Keratinocyte (primary cell): ENCODE measurements at regions not wholly inside any gene's neighbourhood (a gene's known extent, or its start where the extent isn't known, plus 50 kb on each side); places are given as distances from the start of the nearest gene placed in this dataset.

Experiments
- DNase-seq: peaks from one replicate; pipeline ENCODE4 v3.0.0-alpha.2; 2011; ENCODE audit warnings: low read depth, missing footprints, low spot score
- FAIRE-seq: peaks from 2 replicates; lab custom pipeline; 2011; peaks lifted over from hg19 to GRCh38; lab: Jason Lieb, UNC
- H2AFZ ChIP-seq: 2 replicates; pipeline ENCODE4 v1.6.0; 2012; ENCODE audit warnings: low read length, control low read depth, inconsistent platforms; ENCODE audit not compliant: control insufficient read depth
- H3K27ac ChIP-seq: 2 replicates; pipeline ENCODE4 v1.5.1; 2011; ENCODE audit warnings: low read length; ENCODE audit not compliant: control insufficient read depth, insufficient read depth
- H3K27me3 ChIP-seq: 3 replicates; pipeline ENCODE4 v1.6.0; 2011; ENCODE audit warnings: low read length; ENCODE audit not compliant: control insufficient read depth, insufficient read depth; ENCODE audit errors: extremely low read depth
- H3K36me3 ChIP-seq, 2 experiments: 2 replicates in 1 of 2; 3 replicates in 1 of 2; pipeline ENCODE4 v1.5.1; 2011; ENCODE audit warnings: low read length in 2 of 2, mild to moderate bottlenecking in 1 of 2; ENCODE audit not compliant: control insufficient read depth in 2 of 2, insufficient read depth in 2 of 2; ENCODE audit errors: extremely low read depth in 1 of 2
- H3K4me1 ChIP-seq: 3 replicates; pipeline ENCODE4 v1.5.1; 2011; ENCODE audit warnings: low read length; ENCODE audit not compliant: control insufficient read depth, insufficient read depth; ENCODE audit errors: extremely low read depth
- H3K4me2 ChIP-seq: 3 replicates; pipeline ENCODE4 v1.6.0; 2011; ENCODE audit warnings: low read depth, low read length; ENCODE audit not compliant: control insufficient read depth, insufficient read depth; ENCODE audit errors: extremely low read depth
- H3K4me3 ChIP-seq, 3 experiments: fragments of 200-600 bp in 1 of 3; sonication (generic) in 1 of 3; 2 replicates in 2 of 3; 3 replicates in 1 of 3; pipeline ENCODE4 v1.5.1; 2011 to 2016; ENCODE audit warnings: low read length in 3 of 3, mild to moderate bottlenecking in 3 of 3, control low read depth in 2 of 3, inconsistent platforms in 1 of 3, low read depth in 1 of 3, mixed read lengths in 1 of 3, mixed run types in 1 of 3, moderate library complexity in 1 of 3; ENCODE audit not compliant: control insufficient read depth in 2 of 3, insufficient read depth in 2 of 3; ENCODE audit errors: extremely low read depth in 1 of 3
- H3K79me2 ChIP-seq: 2 replicates; pipeline ENCODE4 v1.6.0; 2012; ENCODE audit warnings: low read length; ENCODE audit not compliant: control insufficient read depth, insufficient read depth
- H3K9ac ChIP-seq: 3 replicates; pipeline ENCODE4 v1.6.0; 2011; ENCODE audit warnings: low read length; ENCODE audit not compliant: control insufficient read depth, insufficient read depth; ENCODE audit errors: extremely low read depth
- H3K9me1 ChIP-seq: 3 replicates; pipeline ENCODE4 v1.6.0; 2011; ENCODE audit warnings: low read length; ENCODE audit not compliant: control insufficient read depth, insufficient read depth; ENCODE audit errors: extremely low read depth
- H3K9me3 ChIP-seq: 2 replicates; pipeline ENCODE4 v1.5.1; 2012; ENCODE audit warnings: low read depth, low read length; ENCODE audit not compliant: control insufficient read depth
- H4K20me1 ChIP-seq: 3 replicates; pipeline ENCODE4 v1.6.0; 2011; ENCODE audit warnings: low read length; ENCODE audit not compliant: control insufficient read depth, insufficient read depth; ENCODE audit errors: extremely low read depth
- CTCF ChIP-seq, 3 experiments: IDR thresholded peaks in 1 of 3; conservative IDR thresholded peaks in 1 of 3; optimal IDR thresholded peaks in 1 of 3; 2 replicates in 2 of 3; 3 replicates in 1 of 3; pipeline versions ENCODE3 to v1.5.1; 2011; ENCODE audit warnings: low read length in 3 of 3, mild to moderate bottlenecking in 3 of 3, moderate library complexity in 2 of 3, control low read depth in 1 of 3, inconsistent platforms in 1 of 3; ENCODE audit not compliant: insufficient read depth in 2 of 3; ENCODE audit errors: extremely low read depth in 1 of 3
- EZH2 ChIP-seq: IDR thresholded peaks from one replicate; pipeline ENCODE4 v1.6.1; 2012; ENCODE audit warnings: inconsistent platforms, mild to moderate bottlenecking, low read length, moderate library complexity
- dilution Hi-C: fragments of 300-500 bp; cut with MboI; formaldehyde crosslinking; loops from one replicate; pipeline ENCODE4 v1.7.0; 2020; ENCODE audit warnings: low sequenced_read_pairs; ENCODE audit not compliant: extremely low pct_ligation_motif_present

GRCh38 chr11:70808686-70809375 lies 410.5 kb downstream of the CTTN start:
- H3K27ac ChIP-seq = no peak overlapping the region

GRCh38 chr11:70810133-70810532 lies 411.8 kb downstream of the CTTN start:
- no peak overlapping the region for H3K4me2 ChIP-seq
- no peak for DNase-seq
- H2AFZ ChIP-seq = no peak overlapping the region
- H4K20me1 ChIP-seq = no peaks in the 10 kb centered on the region
- H3K4me1 ChIP-seq = no peaks in the 10 kb centered on the region
- dilution Hi-C loops = no loop called here
- no peaks in the 10 kb centered on the region for H3K9me1 ChIP-seq
- H3K9ac ChIP-seq = no peak overlapping the region
- H3K27ac ChIP-seq = no peak overlapping the region
- no peaks in the 10 kb centered on the region for H3K27me3 ChIP-seq
- no peak overlapping the region for H3K4me3 ChIP-seq
- no peaks in the 10 kb centered on the region for H3K79me2 ChIP-seq
- no peaks in the 10 kb centered on the region for H3K36me3 ChIP-seq
- TF ChIP-seq EZH2 (no peak), CTCF (optimal IDR thresholded peaks at IDR 0.05 in 1 of 3, IDR thresholded peaks at IDR 0.05 in 1 of 3, conservative IDR thresholded peaks at IDR 0.05 in 1 of 3; ENCODE audit: extremely low read depth in 1 of 3, insufficient read depth in 2 of 3, low read length in 3 of 3) (no peak)
- FAIRE-seq = no peak
- H3K9me3 ChIP-seq = peaks cover 10% of the 10 kb centered on the region

More at GRCh38 chr11:70808686-70809375, 410.5 kb downstream of the CTTN start:
- Histone ChIP-seq H3K79me2 (no peaks in the 10 kb centered on the region), H3K9me1 (no peaks in the 10 kb centered on the region), H3K9me3 (peaks cover 10% of the 10 kb centered on the region), H2AFZ (no peak overlapping the region), H3K4me2 (no peak overlapping the region), H3K36me3 (no peaks in the 10 kb centered on the region), H3K4me1 (no peaks in the 10 kb centered on the region), H3K9ac (no peak overlapping the region), H3K27me3 (no peaks in the 10 kb centered on the region), H4K20me1 (no peaks in the 10 kb centered on the region), H3K4me3 (no peak overlapping the region)
- dilution Hi-C loops = no loop called here
- DNase-seq (no peak), FAIRE-seq (no peak)
- TF ChIP-seq EZH2 = no peak
- TF ChIP-seq CTCF (optimal IDR thresholded peaks at IDR 0.05 in 1 of 3, IDR thresholded peaks at IDR 0.05 in 1 of 3, conservative IDR thresholded peaks at IDR 0.05 in 1 of 3; ENCODE audit: extremely low read depth in 1 of 3, insufficient read depth in 2 of 3, low read length in 3 of 3) = no peak
